GM21737 (cell line): ENCODE measurements at regions not wholly inside any gene's neighbourhood (a gene's known extent, or its start where the extent isn't known, plus 50 kb on each side); places are given as distances from the start of the nearest gene placed in this dataset.
"Not testable (repeated sequence)": the region's sequence is repeated elsewhere in the genome, so short reads cannot be mapped to it uniquely, and the experiment has no call there.

Source experiments
- ATAC-seq: cut with Tn5 transposase; IDR thresholded peaks from one replicate; pipeline ENCODE4 v1.9.1; 2021; ENCODE audit warnings: mild to moderate bottlenecking, moderate library complexity; ENCODE audit not compliant: unreplicated experiment

GRCh38 chrX:858542-859078 lies 228.0 kb downstream of the SHOX start:
- no peak for ATAC-seq

GRCh38 chrX:857376-857775 lies 226.8 kb downstream of the SHOX start:
- ATAC-seq = no peak

GRCh38 chrX:856566-857290 lies 226.1 kb downstream of the SHOX start:
- no peak for ATAC-seq

- ATAC-seq = no peak
Measured at GRCh38 chrX:853304-853703, 222.7 kb downstream of the SHOX start.

- ATAC-seq = no peak
Measured at GRCh38 chrX:850471-850916, 219.9 kb downstream of the SHOX start.

- no peak for ATAC-seq
Measured at GRCh38 chrX:848386-848785, 217.8 kb downstream of the SHOX start.

- no peak for ATAC-seq
Measured at GRCh38 chrX:843306-843705, 212.7 kb downstream of the SHOX start.

- ATAC-seq = no peak
Measured at GRCh38 chrX:840556-840955, 210.0 kb downstream of the SHOX start.

- ATAC-seq = not testable (repeated sequence)
Measured at GRCh38 chrX:838666-839065, 208.1 kb downstream of the SHOX start.

GRCh38 chrX:835857-836256 lies 205.3 kb downstream of the SHOX start:
- not testable (repeated sequence) for ATAC-seq

GRCh38 chrX:830532-830931 lies 199.9 kb downstream of the SHOX start:
- ATAC-seq = no peak

- ATAC-seq = no peak
Measured at GRCh38 chrX:829145-829544, 198.6 kb downstream of the SHOX start.

GRCh38 chrX:828411-828959 lies 197.9 kb downstream of the SHOX start:
- ATAC-seq = no peak

GRCh38 chrX:826448-826847 lies 195.9 kb downstream of the SHOX start:
- no peak for ATAC-seq

GRCh38 chrX:825991-826390 lies 195.4 kb downstream of the SHOX start:
- no peak for ATAC-seq

- not testable (repeated sequence) for ATAC-seq
Measured at GRCh38 chrX:823073-823472, 192.5 kb downstream of the SHOX start.

GRCh38 chrX:821327-822107 lies 190.9 kb downstream of the SHOX start:
- ATAC-seq = no peak

GRCh38 chrX:819684-820083 lies 189.1 kb downstream of the SHOX start:
- ATAC-seq = no peak

GRCh38 chrX:817759-818300 lies 187.2 kb downstream of the SHOX start:
- ATAC-seq = no peak

- ATAC-seq = not testable (repeated sequence)
Measured at GRCh38 chrX:817147-817546, 186.6 kb downstream of the SHOX start.

- ATAC-seq = no peak
Measured at GRCh38 chrX:816411-816810, 185.8 kb downstream of the SHOX start.
